SK-N-SH (cell line): ENCODE measurements at regions not wholly inside any gene's neighbourhood (a gene's known extent, or its start where the extent isn't known, plus 50 kb on each side); places are given as distances from the start of the nearest gene placed in this dataset.

Source experiments
- CTCF ChIA-PET: fragments of 300-600, 350-600 bp; formaldehyde crosslinking; extraction: SDS; loops from one replicate; lab custom pipeline; 2021; lab: Yijun Ruan, JAX
- POLR2A ChIA-PET: fragments of 350-600 bp; sonication (Branson Sonifier 250); formaldehyde crosslinking; extraction: SDS; loops from one replicate; lab custom pipeline; 2020; ENCODE audit warnings: antibody characterized with exemption, inconsistent platforms; lab: Yijun Ruan, JAX
- DNase-seq: peaks from one replicate; pipeline ENCODE4 v3.0.0; 2012
- H2AFZ ChIP-seq: fragments of 200-600 bp; sonication (generic); 2 replicates; pipeline ENCODE4 v1.8.1; 2016; ENCODE audit warnings: antibody characterized with exemption, mild to moderate bottlenecking, low read depth
- H3F3A ChIP-seq: fragments of 200-600 bp; sonication (generic); replicated peaks from 2 replicates; pipeline ENCODE3; 2016; ENCODE audit warnings: antibody characterized with exemption, mild to moderate bottlenecking; ENCODE audit not compliant: insufficient read depth
- H3K27ac ChIP-seq, 2 experiments: fragments of 200-500 bp in 1 of 2; fragments of 200-600 bp in 1 of 2; sonication (Bioruptor generic) in 1 of 2; sonication (generic), shearing (Covaris generic) in 1 of 2; 2 replicates each; pipeline versions ENCODE4 v1.5.1 to v1.6.1; 2014 to 2016; ENCODE audit warnings: low read depth in 2 of 2, inconsistent platforms in 1 of 2, low read length in 1 of 2, mild to moderate bottlenecking in 1 of 2, mixed read lengths in 1 of 2
- H3K27me3 ChIP-seq: fragments of 200-600 bp; sonication (generic), shearing (Covaris generic); 2 replicates; pipeline ENCODE4 v1.6.1; 2016; ENCODE audit warnings: mixed run types; ENCODE audit not compliant: insufficient read depth
- H3K36me3 ChIP-seq, 2 experiments: fragments of 200-500 bp in 1 of 2; fragments of 200-600 bp in 1 of 2; sonication (Bioruptor generic) in 1 of 2; sonication (generic) in 1 of 2; replicated peaks in 1 of 2; 2 replicates each; pipeline versions ENCODE3 to v1.5.1; 2014 to 2016; ENCODE audit warnings: low read length in 1 of 2, mild to moderate bottlenecking in 1 of 2; ENCODE audit not compliant: insufficient read depth in 2 of 2, control insufficient read depth in 1 of 2
- H3K4me1 ChIP-seq, 2 experiments: fragments of 200-500 bp in 1 of 2; fragments of 200-600 bp in 1 of 2; sonication (Bioruptor generic) in 1 of 2; sonication (generic), shearing (Covaris generic) in 1 of 2; 2 replicates each; pipeline versions ENCODE4 v1.5.1 to v1.6.1; 2014 to 2016; ENCODE audit warnings: low read depth in 1 of 2, low read length in 1 of 2, mixed run types in 1 of 2; ENCODE audit not compliant: insufficient read depth in 2 of 2, control insufficient read depth in 1 of 2
- H3K4me2 ChIP-seq: fragments of 200-600 bp; sonication (generic), shearing (Covaris generic); 2 replicates; pipeline ENCODE4 v1.6.1; 2017; ENCODE audit warnings: mixed run types
- H3K4me3 ChIP-seq, 2 experiments: fragments of 200-500 bp in 1 of 2; fragments of 200-600 bp in 1 of 2; sonication (Bioruptor generic) in 1 of 2; sonication (generic), shearing (Covaris generic) in 1 of 2; 2 replicates each; pipeline versions ENCODE4 v1.5.1 to v1.8.1; 2014 to 2016; ENCODE audit warnings: low read depth in 2 of 2, inconsistent platforms in 1 of 2, low read length in 1 of 2, mild to moderate bottlenecking in 1 of 2, mixed read lengths in 1 of 2, moderate library complexity in 1 of 2
- H3K79me2 ChIP-seq: fragments of 200-600 bp; sonication (generic); 2 replicates; pipeline ENCODE4 v1.8.1; 2017; ENCODE audit warnings: mild to moderate bottlenecking; ENCODE audit not compliant: insufficient read depth
- H3K9ac ChIP-seq: fragments of 200-600 bp; sonication (generic); 2 replicates; pipeline ENCODE4 v1.6.1; 2017; ENCODE audit warnings: mixed run types
- H3K9me2 ChIP-seq: fragments of 200-600 bp; sonication (generic); 2 replicates; pipeline ENCODE4 v1.6.1; 2017; ENCODE audit warnings: mixed run types
- H3K9me3 ChIP-seq: fragments of 200-600 bp; sonication (generic); 2 replicates; pipeline ENCODE4 v1.6.1; 2017; ENCODE audit warnings: mixed run types, mild to moderate bottlenecking, moderate library complexity
- H4K20me1 ChIP-seq: fragments of 200-600 bp; sonication (generic); 2 replicates; pipeline ENCODE4 v1.6.1; 2017; ENCODE audit warnings: mild to moderate bottlenecking, mixed run types; ENCODE audit not compliant: insufficient read depth
- CHD2 ChIP-seq: fragments of 150-350 bp; IDR thresholded peaks from 2 replicates; pipeline ENCODE4 v1.6.1; 2018; ENCODE audit warnings: low read length; ENCODE audit not compliant: partially characterized antibody
- CTCF ChIP-seq: fragments of 200-600 bp; sonication (generic); IDR thresholded peaks from 2 replicates; pipeline ENCODE4 v1.6.1; 2017; ENCODE audit warnings: antibody characterized with exemption, mild to moderate bottlenecking, moderate library complexity
- EP300 ChIP-seq, 2 experiments: IDR thresholded peaks; 2 replicates each; pipeline versions ENCODE4 v1.4.0 to v1.6.1; 2012; ENCODE audit warnings: borderline replicate concordance in 1 of 2, low read depth in 1 of 2, low read length in 1 of 2
- FOXJ3 ChIP-seq: sonication (generic); formaldehyde crosslinking; IDR thresholded peaks from 2 replicates; pipeline ENCODE4 v1.5.1; 2020; ENCODE audit warnings: mild to moderate bottlenecking, missing genetic modification reagents
- FOXM1 ChIP-seq: IDR thresholded peaks from 2 replicates; pipeline ENCODE4 v1.4.0; 2012; ENCODE audit warnings: low read depth, mild to moderate bottlenecking
- GABPA ChIP-seq: IDR thresholded peaks from 2 replicates; pipeline ENCODE4 v1.4.0; 2012; ENCODE audit warnings: low read depth, mild to moderate bottlenecking
- JUND ChIP-seq: IDR thresholded peaks from 2 replicates; pipeline ENCODE4 v1.4.0; 2012
- NFIC ChIP-seq: IDR thresholded peaks from 2 replicates; pipeline ENCODE4 v1.4.0; 2012; ENCODE audit warnings: borderline replicate concordance
- PBX3 ChIP-seq: IDR thresholded peaks from 2 replicates; pipeline ENCODE4; 2012
- POLR2AphosphoS5 ChIP-seq: IDR thresholded peaks from 2 replicates; pipeline ENCODE4 v1.6.1; 2012; ENCODE audit warnings: low read depth, low read length
- RAD21 ChIP-seq: IDR thresholded peaks from 2 replicates; pipeline ENCODE4 v1.6.1; 2012; ENCODE audit warnings: mild to moderate bottlenecking, low read length
- TAF1 ChIP-seq: IDR thresholded peaks from 2 replicates; pipeline ENCODE4 v1.6.1; 2012; ENCODE audit warnings: low read depth, mild to moderate bottlenecking, low read length, moderate library complexity, borderline replicate concordance
- TEAD4 ChIP-seq: IDR thresholded peaks from 2 replicates; pipeline ENCODE4 v1.4.0; 2012; ENCODE audit warnings: mild to moderate bottlenecking, borderline replicate concordance; ENCODE audit not compliant: insufficient read depth
- USF2 ChIP-seq: fragments of 150-350 bp; IDR thresholded peaks from 2 replicates; pipeline ENCODE4 v1.6.1; 2017; ENCODE audit warnings: antibody characterized with exemption, low read length, low read depth, borderline replicate concordance
- YY1 ChIP-seq: IDR thresholded peaks from 2 replicates; pipeline ENCODE4 v1.4.0; 2012; ENCODE audit warnings: low read depth, mild to moderate bottlenecking
- ZBTB33 ChIP-seq: IDR thresholded peaks from 2 replicates; pipeline ENCODE4 v1.4.0; 2012; ENCODE audit warnings: low read depth, borderline replicate concordance
- WGBS: methylation state at CpG from one replicate; pipeline ENCODE4 v1.1.6; 2017; ENCODE audit warnings: low lambda C conversion rate; 5-methylcytosine and 5-hydroxymethylcytosine counted together

- POLR2A ChIA-PET: no interaction called here
- Histone ChIP-seq H3K9me3 (no peaks in the 10 kb centered on the region), H3K27me3 (no peaks in the 10 kb centered on the region), H3K36me3 (no peaks in the 10 kb centered on the region), H3K27ac (peak overlapping the region in 1 of 2 experiments; percentile 100; a peak in 2 of 4 replicates), H3F3A (peaks cover 51% of the 10 kb centered on the region), H3K79me2 (no peaks in the 10 kb centered on the region), H3K9ac (peak overlapping the region; percentile 86; the same call in 1 of the 2 replicates), H3K9me2 (no peaks in the 10 kb centered on the region), H4K20me1 (no peaks in the 10 kb centered on the region), H3K4me3 (no peak overlapping the region), H3K4me2 (no peak overlapping the region), H2AFZ (no peak overlapping the region), H3K4me1 (peaks cover 0 to 56% of the 10 kb centered on the region in 2 experiments; a peak in 2 of 4 replicates)
- CTCF ChIA-PET: interaction anchor here (0.6 kb wide), 1 partner anchor 657 kb away, joined by 3 read pairs; no protein-coding TSS in a partner anchor
- WGBS: 87% methylated on average over 7 of the region's 7 CpGs
- DNase-seq: no peak
- no peak for TF ChIP-seq JUND
- TF ChIP-seq NFIC: no peak
- no peak for TF ChIP-seq CHD2
- no peak for TF ChIP-seq USF2
- no peak for TF ChIP-seq FOXM1
- no peak for TF ChIP-seq RAD21
- TF ChIP-seq FOXJ3 (CRISPR knock-in tag): no peak
- no peak for TF ChIP-seq PBX3
- no peak for TF ChIP-seq TEAD4
- TF ChIP-seq TAF1: no peak
- no peak for TF ChIP-seq EP300 (IDR thresholded peaks at IDR 0.05; ENCODE audit: borderline replicate concordance in 1 of 2, low read depth in 1 of 2, low read length in 1 of 2)
- TF ChIP-seq YY1: no peak
- no peak for TF ChIP-seq GABPA
- no peak for TF ChIP-seq POLR2AphosphoS5
- no peak for TF ChIP-seq CTCF
- no peak for TF ChIP-seq ZBTB33
These were observed 101.2 kb downstream of the TMEM30B start for GRCh38 chr14:61179796-61180398.
